ENCODE measurements at regions not wholly inside any gene's neighbourhood (a gene's known extent, or its start where the extent isn't known, plus 50 kb on each side); places are given as distances from the start of the nearest gene placed in this dataset.

GRCh38 chr2:226639550-226639949, 160.1 kb downstream of the IRS1 start:
- no peak overlapping the region for H3K4me3 ChIP-seq
- WGBS (ENCODE audit: missing lambda C conversion rate) = 99% methylated on average over 2 of the region's 2 CpGs
- H3K4me2 ChIP-seq = no peak overlapping the region
- DNase-seq (ENCODE audit: low read depth in 1 of 2, low spot score in 1 of 2) (no peak), ATAC-seq (no peak), FAIRE-seq (no peak)
- H3K4me1 ChIP-seq = no peaks in the 10 kb centered on the region; the same call in 2 of the 3 replicates
- ChIA-PET CTCF (no interaction called here), POLR2A (interaction anchor here (0.6 kb wide), 1 partner anchor 21 kb away, joined by 4 read pairs; no protein-coding TSS in a partner anchor)
- TF ChIP-seq SREBF2 (IDR thresholded peaks at IDR 0.05) (no peak), CHD4 (IDR thresholded peaks at IDR 0.05; ENCODE audit: borderline replicate concordance) (no peak), NFE2L2 (conservative IDR thresholded peaks at IDR 0.05; ENCODE audit: low read length) (no peak), ELK1 (IDR thresholded peaks at IDR 0.05; ENCODE audit: low read depth, low read length) (no peak), RCOR1 (IDR thresholded peaks at IDR 0.05; ENCODE audit: low read depth, low read length) (no peak), FOSL2 (IDR thresholded peaks at IDR 0.05) (no peak), FOSL2 (CRISPR knock-in tag; IDR thresholded peaks at IDR 0.05) (no peak), HDAC2 (IDR thresholded peaks at IDR 0.05) (no peak), MAFK (IDR thresholded peaks at IDR 0.05; ENCODE audit: partially characterized antibody) (no peak), SMC3 (IDR thresholded peaks at IDR 0.05) (no peak), PBX3 (IDR thresholded peaks at IDR 0.05) (no peak), RARB (CRISPR knock-in tag; IDR thresholded peaks at IDR 0.05) (no peak), HOXB5 (CRISPR knock-in tag; IDR thresholded peaks at IDR 0.05) (no peak), EHMT2 (IDR thresholded peaks at IDR 0.05; ENCODE audit: low read depth) (no peak), CBX2 (IDR thresholded peaks at IDR 0.05; ENCODE audit: borderline replicate concordance, low read depth) (no peak), EP300 (IDR thresholded peaks at IDR 0.05) (no peak), KDM1A (IDR thresholded peaks at IDR 0.05; ENCODE audit: low read depth) (no peak)
- H3K9me3 ChIP-seq = peaks cover 18% of the 10 kb centered on the region; the same call in 1 of the 3 replicates
- H3K27ac ChIP-seq = no peak overlapping the region

GRCh38 chr2:226638576-226638975, 161.0 kb downstream of the IRS1 start:
- DNase-seq (ENCODE audit: low read depth in 1 of 2, low spot score in 1 of 2) (no peak), ATAC-seq (no peak), FAIRE-seq (no peak)
- H3K27ac ChIP-seq = no peak overlapping the region
- WGBS (ENCODE audit: missing lambda C conversion rate) = 88% methylated on average over 9 of the region's 9 CpGs
- peaks cover 18% of the 10 kb centered on the region; the same call in 1 of the 3 replicates for H3K9me3 ChIP-seq
- ChIA-PET POLR2A (no interaction called here), CTCF (no interaction called here)
- no peaks in the 10 kb centered on the region for H3K4me1 ChIP-seq
- H3K4me3 ChIP-seq = no peak overlapping the region
- no peak overlapping the region for H3K4me2 ChIP-seq
- TF ChIP-seq HMGXB4 (CRISPR knock-in tag; IDR thresholded peaks at IDR 0.05; ENCODE audit: borderline replicate concordance) (no peak), HOXB13 (CRISPR knock-in tag; IDR thresholded peaks at IDR 0.05; ENCODE audit: low read depth) (no peak), KDM1A (IDR thresholded peaks at IDR 0.05; ENCODE audit: low read depth) (no peak), NFE2L2 (conservative IDR thresholded peaks at IDR 0.05; ENCODE audit: low read length) (no peak), NR3C1 (IDR thresholded peaks at IDR 0.05) (no peak), REST (IDR thresholded peaks at IDR 0.05) (no peak), RCOR1 (IDR thresholded peaks at IDR 0.05; ENCODE audit: low read depth, low read length) (no peak), CTCF (IDR thresholded peaks at IDR 0.05) (no peak), MYC (IDR thresholded peaks at IDR 0.05; ENCODE audit: borderline replicate concordance, low read length) (no peak), RFX5 (IDR thresholded peaks at IDR 0.05) (no peak), CBX2 (IDR thresholded peaks at IDR 0.05; ENCODE audit: borderline replicate concordance, low read depth) (no peak), JUN (IDR thresholded peaks at IDR 0.05) (no peak), NPAS2 (CRISPR knock-in tag; IDR thresholded peaks at IDR 0.05; ENCODE audit: borderline replicate concordance) (no peak), RAD21 (conservative IDR thresholded peaks at IDR 0.05 in 1 of 2, IDR thresholded peaks at IDR 0.05 in 1 of 2) (no peak), BHLHE40 (IDR thresholded peaks at IDR 0.05; ENCODE audit: low read depth, low read length) (no peak), EHF (CRISPR knock-in tag; IDR thresholded peaks at IDR 0.05) (no peak), EP300 (IDR thresholded peaks at IDR 0.05) (no peak), MAFK (IDR thresholded peaks at IDR 0.05; ENCODE audit: partially characterized antibody) (no peak), MAZ (IDR thresholded peaks at IDR 0.05; ENCODE audit: borderline replicate concordance, low read depth, low read length) (no peak)

All from A549 (cell line).